Caco-2 (cell line): ENCODE measurements at regions not wholly inside any gene's neighbourhood (a gene's known extent, or its start where the extent isn't known, plus 50 kb on each side); places are given as distances from the start of the nearest gene placed in this dataset.

Source experiments
- BruUV-seq: library from RNA; stranded (reverse); fragments of 400-500 nt; replicated peaks from 2 replicates; lab custom pipeline; 2021; lab: Mats Ljungman, UMichigan
- CTCF ChIA-PET: fragments of 300-600 bp; sonication (Branson Sonifier 250); formaldehyde crosslinking; loops from one replicate; lab custom pipeline; 2022; ENCODE audit warnings: antibody characterized with exemption; lab: Charles Lee
- POLR2A ChIA-PET: fragments of 300-600 bp; sonication (Branson Sonifier 250); formaldehyde crosslinking; loops from one replicate; lab custom pipeline; 2022; ENCODE audit warnings: antibody characterized with exemption; lab: Charles Lee
- DNase-seq, 2 experiments: peaks; one replicate each; pipeline versions ENCODE4 v3.0.0 to v3.0.0-alpha.2; 2020 to 2022
- H3K27me3 ChIP-seq: replicated peaks from 2 replicates; pipeline ENCODE4 v1.6.0; 2011; ENCODE audit warnings: low read length; ENCODE audit not compliant: control insufficient read depth, insufficient read depth
- H3K36me3 ChIP-seq: 2 replicates; pipeline ENCODE4 v1.5.1; 2011; ENCODE audit warnings: low read length; ENCODE audit not compliant: control insufficient read depth, insufficient read depth
- H3K4me1 ChIP-seq: fragments of 250-450 bp; sonication (Bioruptor Pico); 2 replicates; pipeline ENCODE4 v1.5.1; 2020; ENCODE audit warnings: mild to moderate bottlenecking
- H3K4me3 ChIP-seq: 2 replicates; pipeline ENCODE4 v1.5.1; 2011; ENCODE audit warnings: low read depth, mild to moderate bottlenecking, control low read depth, low read length
- H3K9me3 ChIP-seq: fragments of 250-450 bp; sonication (Bioruptor Pico); 2 replicates; pipeline ENCODE4 v1.5.1; 2020; ENCODE audit warnings: mild to moderate bottlenecking, moderate library complexity
- H3K27ac Mint-ChIP-seq: one replicate; pipeline ENCODE4 v1.8.0; 2022; ENCODE audit warnings: mixed read lengths; ENCODE audit not compliant: unreplicated experiment
- H3K27me3 Mint-ChIP-seq: one replicate; pipeline ENCODE4 v1.8.0; 2022; ENCODE audit warnings: mixed read lengths; ENCODE audit not compliant: insufficient read depth, unreplicated experiment
- H3K36me3 Mint-ChIP-seq: one replicate; pipeline ENCODE4 v1.8.0; 2022; ENCODE audit warnings: mild to moderate bottlenecking, mixed read lengths; ENCODE audit not compliant: insufficient read depth, unreplicated experiment
- H3K4me1 Mint-ChIP-seq: one replicate; pipeline ENCODE4 v1.8.0; 2022; ENCODE audit warnings: low read depth, mixed read lengths; ENCODE audit not compliant: unreplicated experiment
- H3K4me3 Mint-ChIP-seq: one replicate; pipeline ENCODE4 v1.8.0; 2022; ENCODE audit warnings: mild to moderate bottlenecking, moderate library complexity, mixed read lengths; ENCODE audit not compliant: unreplicated experiment
- H3K9me3 Mint-ChIP-seq: one replicate; pipeline ENCODE4 v1.8.0; 2022; ENCODE audit warnings: mixed read lengths; ENCODE audit not compliant: unreplicated experiment
- CTCF ChIP-seq, 2 experiments: fragments of 200-600 bp in 1 of 2; IDR thresholded peaks; 1 replicate in 1 of 2; 2 replicates in 1 of 2; pipeline versions ENCODE4 v1.5.1 to v1.8.0; 2011 to 2022; ENCODE audit warnings: antibody characterized with exemption in 1 of 2, control low read depth in 1 of 2, inconsistent platforms in 1 of 2, low read depth in 1 of 2, low read length in 1 of 2, mild to moderate bottlenecking in 1 of 2, moderate library complexity in 1 of 2; ENCODE audit not compliant: insufficient read depth in 1 of 2, severe bottlenecking in 1 of 2, unreplicated experiment in 1 of 2
- intact Hi-C: fragments of 100-400 bp; cut with micrococcal nuclease; formaldehyde crosslinking; loops from one replicate; pipeline ENCODE4 v1.10.0; 2022; ENCODE audit not compliant: unreplicated experiment

GRCh38 chr5:123914333-123914732 is 402.4 kb downstream of the CSNK1G3 start:
- DNase-seq = no peak
- no peaks in the 10 kb centered on the region for H3K27me3 ChIP-seq
- Mint-ChIP-seq H3K9me3 (peaks cover 9% of the 10 kb centered on the region), H3K4me1 (no peaks in the 10 kb centered on the region), H3K27me3 (no peaks in the 10 kb centered on the region), H3K4me3 (no peak overlapping the region), H3K36me3 (no peaks in the 10 kb centered on the region), H3K27ac (no peak overlapping the region)
- intact Hi-C loops = no loop called here
- H3K4me1 ChIP-seq = no peaks in the 10 kb centered on the region
- TF ChIP-seq CTCF (IDR thresholded peaks at IDR 0.05; ENCODE audit: insufficient read depth in 1 of 2, low read depth in 1 of 2, low read length in 1 of 2, severe bottlenecking in 1 of 2, unreplicated experiment in 1 of 2) = no peak
- no peaks in the 10 kb centered on the region for H3K36me3 ChIP-seq
- H3K4me3 ChIP-seq = no peak overlapping the region
- BruUV-seq = no TSS peak
- no peaks in the 10 kb centered on the region for H3K9me3 ChIP-seq
- ChIA-PET POLR2A (no interaction called here), CTCF (no interaction called here)

- Histone ChIP-seq H3K27me3 (no peaks in the 10 kb centered on the region), H3K4me1 (no peaks in the 10 kb centered on the region), H3K36me3 (no peaks in the 10 kb centered on the region), H3K4me3 (no peak overlapping the region), H3K9me3 (no peaks in the 10 kb centered on the region)
- ChIA-PET POLR2A (no interaction called here), CTCF (no interaction called here)
- no peak for TF ChIP-seq CTCF (IDR thresholded peaks at IDR 0.05; ENCODE audit: insufficient read depth in 1 of 2, low read depth in 1 of 2, low read length in 1 of 2, severe bottlenecking in 1 of 2, unreplicated experiment in 1 of 2)
- Mint-ChIP-seq H3K4me3 (no peak overlapping the region), H3K36me3 (no peaks in the 10 kb centered on the region), H3K27me3 (no peaks in the 10 kb centered on the region), H3K27ac (no peak overlapping the region), H3K9me3 (no peaks in the 10 kb centered on the region), H3K4me1 (no peaks in the 10 kb centered on the region)
- intact Hi-C loops = no loop called here
- no peak for DNase-seq
- no TSS peak for BruUV-seq
Measured at GRCh38 chr5:123907349-123907748, 395.4 kb downstream of the CSNK1G3 start.

GRCh38 chr5:123906698-123907295 is 394.8 kb downstream of the CSNK1G3 start:
- Histone ChIP-seq H3K4me3 (no peak overlapping the region), H3K4me1 (no peaks in the 10 kb centered on the region), H3K9me3 (no peaks in the 10 kb centered on the region), H3K36me3 (no peaks in the 10 kb centered on the region), H3K27me3 (no peaks in the 10 kb centered on the region)
- no peak for TF ChIP-seq CTCF (IDR thresholded peaks at IDR 0.05; ENCODE audit: insufficient read depth in 1 of 2, low read depth in 1 of 2, low read length in 1 of 2, severe bottlenecking in 1 of 2, unreplicated experiment in 1 of 2)
- intact Hi-C loops = no loop called here
- ChIA-PET CTCF (no interaction called here), POLR2A (no interaction called here)
- Mint-ChIP-seq H3K27me3 (no peaks in the 10 kb centered on the region), H3K36me3 (no peaks in the 10 kb centered on the region), H3K4me3 (no peak overlapping the region), H3K9me3 (no peaks in the 10 kb centered on the region), H3K27ac (no peak overlapping the region), H3K4me1 (no peaks in the 10 kb centered on the region)
- DNase-seq = no peak
- BruUV-seq = no TSS peak
